Stomach (tissue), 4 donors: ENCODE measurements at regions not wholly inside any gene's neighbourhood (a gene's known extent, or its start where the extent isn't known, plus 50 kb on each side); places are given as distances from the start of the nearest gene placed in this dataset.

Experiments
- POLR2AphosphoS5 ChIP-seq, 3 donors: sonication (generic); formaldehyde crosslinking; IDR thresholded peaks; one replicate each; pipeline ENCODE4 v1.6.1; 2016; ENCODE audit warnings: antibody characterized with exemption in 3 of 3
- TF ChIP-seq, protein P1 (sequence below), 7 experiments: fragments of 450-650 bp in 4 of 7; fragments of 200-600 bp in 3 of 7; sonication (generic) in 3 of 7; IDR thresholded peaks; one replicate each; pipeline ENCODE4 v1.5.1; 2016 to 2019; ENCODE audit warnings: antibody characterized with exemption in 7 of 7, control low read depth in 2 of 7, mild to moderate bottlenecking in 1 of 7

DNA sequence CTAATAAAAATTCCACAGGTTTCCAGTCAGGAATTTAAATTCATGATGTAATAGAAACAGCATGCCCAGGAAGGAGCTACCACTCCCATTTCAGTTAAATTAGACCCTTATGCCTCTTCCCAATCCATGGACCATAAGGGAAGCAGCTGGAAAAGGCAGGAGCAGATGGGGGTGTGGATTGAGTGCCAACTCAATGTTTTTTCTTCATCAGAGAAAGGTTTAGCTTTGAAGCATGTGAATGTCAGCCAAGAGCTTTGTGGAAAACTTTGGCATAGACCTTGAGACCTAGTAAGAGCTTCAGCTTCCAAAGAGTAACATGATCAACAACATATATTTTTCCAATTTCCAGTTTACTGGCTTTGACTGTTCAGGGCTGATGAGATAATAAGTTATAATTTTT, 2139.9 kb downstream of the PCDH9 start:
- TF ChIP-seq, protein P1, sequence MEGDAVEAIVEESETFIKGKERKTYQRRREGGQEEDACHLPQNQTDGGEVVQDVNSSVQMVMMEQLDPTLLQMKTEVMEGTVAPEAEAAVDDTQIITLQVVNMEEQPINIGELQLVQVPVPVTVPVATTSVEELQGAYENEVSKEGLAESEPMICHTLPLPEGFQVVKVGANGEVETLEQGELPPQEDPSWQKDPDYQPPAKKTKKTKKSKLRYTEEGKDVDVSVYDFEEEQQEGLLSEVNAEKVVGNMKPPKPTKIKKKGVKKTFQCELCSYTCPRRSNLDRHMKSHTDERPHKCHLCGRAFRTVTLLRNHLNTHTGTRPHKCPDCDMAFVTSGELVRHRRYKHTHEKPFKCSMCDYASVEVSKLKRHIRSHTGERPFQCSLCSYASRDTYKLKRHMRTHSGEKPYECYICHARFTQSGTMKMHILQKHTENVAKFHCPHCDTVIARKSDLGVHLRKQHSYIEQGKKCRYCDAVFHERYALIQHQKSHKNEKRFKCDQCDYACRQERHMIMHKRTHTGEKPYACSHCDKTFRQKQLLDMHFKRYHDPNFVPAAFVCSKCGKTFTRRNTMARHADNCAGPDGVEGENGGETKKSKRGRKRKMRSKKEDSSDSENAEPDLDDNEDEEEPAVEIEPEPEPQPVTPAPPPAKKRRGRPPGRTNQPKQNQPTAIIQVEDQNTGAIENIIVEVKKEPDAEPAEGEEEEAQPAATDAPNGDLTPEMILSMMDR (IDR thresholded peaks at IDR 0.05): no peak
- no peak for TF ChIP-seq POLR2AphosphoS5 (IDR thresholded peaks at IDR 0.05)
